Type B pancreatic cell (in vitro differentiated cells): ENCODE measurements at regions not wholly inside any gene's neighbourhood (a gene's known extent, or its start where the extent isn't known, plus 50 kb on each side); places are given as distances from the start of the nearest gene placed in this dataset.
"Not testable (repeated sequence)": the region's sequence is repeated elsewhere in the genome, so short reads cannot be mapped to it uniquely, and the experiment has no call there.

ENCODE experiments used
- DNase-seq: peaks from one replicate; pipeline ENCODE4 v3.0.0; 2021; ENCODE audit warnings: mixed read lengths; ENCODE audit not compliant: unreplicated experiment; ENCODE audit errors: extremely low spot score
- H3K27ac Mint-ChIP-seq: 2 replicates; pipeline ENCODE4 v1.8.0; 2021; ENCODE audit warnings: mild to moderate bottlenecking, mixed read lengths
- H3K27me3 Mint-ChIP-seq: 2 replicates; pipeline ENCODE4 v1.8.0; 2021; ENCODE audit warnings: mixed read lengths
- H3K36me3 Mint-ChIP-seq: 2 replicates; pipeline ENCODE4 v1.8.0; 2021; ENCODE audit warnings: mixed read lengths
- H3K4me1 Mint-ChIP-seq: one replicate; pipeline ENCODE4 v1.8.0; 2021; ENCODE audit warnings: mixed read lengths; ENCODE audit not compliant: unreplicated experiment
- H3K4me3 Mint-ChIP-seq: 2 replicates; pipeline ENCODE4 v1.8.0; 2021; ENCODE audit warnings: mild to moderate bottlenecking, mixed read lengths
- H3K9me3 Mint-ChIP-seq: 2 replicates; pipeline ENCODE4 v1.8.0; 2021; ENCODE audit warnings: mixed read lengths
- CTCF ChIP-seq: fragments of 200-600 bp; sonication (generic); conservative IDR thresholded peaks from 2 replicates; pipeline ENCODE4 v1.5.0; 2021; ENCODE audit warnings: antibody characterized with exemption, mild to moderate bottlenecking

- DNase-seq, H3K4me3 Mint-ChIP-seq, H3K36me3 Mint-ChIP-seq, H3K27ac Mint-ChIP-seq, H3K9me3 Mint-ChIP-seq, H3K4me1 Mint-ChIP-seq: not testable (repeated sequence)
- peaks cover 11% of the 10 kb centered on the region for H3K27me3 Mint-ChIP-seq
Measured at GRCh38 chr3:63738577-63738976, 80.5 kb upstream of the C3orf49 start.

GRCh38 chr3:63739474-63739873 is 79.6 kb upstream of the C3orf49 start:
- no peak for DNase-seq
- Mint-ChIP-seq H3K4me1 (no peaks in the 10 kb centered on the region), H3K36me3 (no peaks in the 10 kb centered on the region), H3K27me3 (peaks cover 12% of the 10 kb centered on the region), H3K4me3 (no peak overlapping the region), H3K27ac (no peak overlapping the region), H3K9me3 (no peaks in the 10 kb centered on the region)
- no peak for TF ChIP-seq CTCF

- no peaks in the 10 kb centered on the region for H3K4me1 Mint-ChIP-seq
Measured at GRCh38 chr3:63740116-63740515, 79.0 kb upstream of the C3orf49 start.

GRCh38 chr3:63744693-63745092 is 74.4 kb upstream of the C3orf49 start:
- not testable (repeated sequence) for H3K4me1 Mint-ChIP-seq, H3K9me3 Mint-ChIP-seq, H3K27ac Mint-ChIP-seq, H3K36me3 Mint-ChIP-seq, DNase-seq, H3K4me3 Mint-ChIP-seq
- H3K27me3 Mint-ChIP-seq = peaks cover 21% of the 10 kb centered on the region

More at GRCh38 chr3:63740116-63740515, 79.0 kb upstream of the C3orf49 start:
- no peak overlapping the region for H3K4me3 Mint-ChIP-seq
- H3K9me3 Mint-ChIP-seq = no peaks in the 10 kb centered on the region
- H3K27me3 Mint-ChIP-seq = peaks cover 12% of the 10 kb centered on the region
- TF ChIP-seq CTCF = no peak
- H3K27ac Mint-ChIP-seq = no peak overlapping the region
- no peak for DNase-seq
- no peaks in the 10 kb centered on the region for H3K36me3 Mint-ChIP-seq

GRCh38 chr3:63745757-63746156 is 73.3 kb upstream of the C3orf49 start:
- H3K27me3 Mint-ChIP-seq = peaks cover 16% of the 10 kb centered on the region
- H3K27ac Mint-ChIP-seq = no peak overlapping the region
- no peaks in the 10 kb centered on the region for H3K36me3 Mint-ChIP-seq
- no peaks in the 10 kb centered on the region for H3K4me1 Mint-ChIP-seq
- no peak overlapping the region for H3K4me3 Mint-ChIP-seq
- H3K9me3 Mint-ChIP-seq = no peaks in the 10 kb centered on the region
- no peak for TF ChIP-seq CTCF
- no peak for DNase-seq

- Mint-ChIP-seq H3K27me3 (peaks cover 16% of the 10 kb centered on the region), H3K4me1 (no peaks in the 10 kb centered on the region), H3K36me3 (no peaks in the 10 kb centered on the region), H3K9me3 (no peaks in the 10 kb centered on the region), H3K27ac (no peak overlapping the region), H3K4me3 (no peak overlapping the region)
- no peak for DNase-seq
- TF ChIP-seq CTCF = no peak
Measured at GRCh38 chr3:63746211-63746610, 72.9 kb upstream of the C3orf49 start.

- H3K27ac Mint-ChIP-seq = no peak overlapping the region
- no peak for DNase-seq
Measured at GRCh38 chr3:63751459-63751858, 67.6 kb upstream of the C3orf49 start.

More at GRCh38 chr3:63751459-63751858, 67.6 kb upstream of the C3orf49 start:
- Mint-ChIP-seq H3K36me3 (no peaks in the 10 kb centered on the region), H3K9me3 (no peaks in the 10 kb centered on the region), H3K27me3 (peaks cover 13% of the 10 kb centered on the region), H3K4me3 (no peak overlapping the region), H3K4me1 (no peaks in the 10 kb centered on the region)
- TF ChIP-seq CTCF = no peak
